K562 (cell line): ENCODE measurements at regions not wholly inside any gene's neighbourhood (a gene's known extent, or its start where the extent isn't known, plus 50 kb on each side); places are given as distances from the start of the nearest gene placed in this dataset.

Experiments
- ATAC-seq: fragments of 200-7000 bp; cut with Tn5 transposase; 3 replicates; pipeline ENCODE4 v1.9.1; 2020; ENCODE audit warnings: moderate library complexity
- BruUV-seq: library from RNA; stranded (reverse); fragments of 400-500 nt; replicated peaks from 2 replicates; lab custom pipeline; 2021; lab: Mats Ljungman, UMichigan
- CTCF ChIA-PET: fragments of 300-600 bp; formaldehyde crosslinking; extraction: SDS; loops from one replicate; lab custom pipeline; 2021; ENCODE audit warnings: low intra/inter-chr PET ratio; lab: Yijun Ruan, JAX
- POLR2A ChIA-PET: fragments of 300-600, 350-650 bp; sonication (Branson Sonifier 250); formaldehyde crosslinking; extraction: SDS; loops from one replicate; lab custom pipeline; 2021; ENCODE audit warnings: antibody characterized with exemption, inconsistent platforms; lab: Yijun Ruan, JAX
- DNase-seq, 4 experiments: peaks; one replicate each; pipeline versions ENCODE4 v3.0.0 to v3.0.0-alpha.2; 2011 to 2018; ENCODE audit warnings: low spot score in 3 of 4, mixed read lengths in 3 of 4; ENCODE audit errors: extremely low read depth in 1 of 4
- FAIRE-seq: peaks from 2 replicates; lab custom pipeline; 2011; peaks lifted over from hg19 to GRCh38; lab: Jason Lieb, UNC
- H2AFZ ChIP-seq: 2 replicates; pipeline ENCODE4 v1.6.0; 2011; ENCODE audit warnings: low read depth, low read length, control low read depth, inconsistent platforms
- H3K27ac ChIP-seq: fragments of 200-600 bp; 3 replicates; pipeline ENCODE4 v1.8.0; 2011; ENCODE audit warnings: low read depth, mild to moderate bottlenecking, control low read depth, inconsistent platforms, low read length, moderate library complexity, mixed read lengths; ENCODE audit errors: extremely low read depth
- H3K27me3 ChIP-seq, 2 experiments: fragments of 300-600 bp in 1 of 2; 2 replicates in 1 of 2; 3 replicates in 1 of 2; pipeline versions ENCODE4 v1.6.0 to v1.8.0; 2011; ENCODE audit warnings: inconsistent platforms in 2 of 2, low read length in 2 of 2, mild to moderate bottlenecking in 1 of 2, mixed read lengths in 1 of 2, moderate library complexity in 1 of 2; ENCODE audit not compliant: control insufficient read depth in 2 of 2, insufficient read depth in 2 of 2
- H3K36me3 ChIP-seq: fragments of 300-600 bp; 3 replicates; pipeline ENCODE4 v1.8.0; 2011; ENCODE audit warnings: mild to moderate bottlenecking, low read length, inconsistent platforms; ENCODE audit not compliant: control insufficient read depth, insufficient read depth
- H3K4me1 ChIP-seq, 2 experiments: fragments of 200-600 bp in 1 of 2; replicated peaks in 1 of 2; 2 replicates in 1 of 2; 3 replicates in 1 of 2; pipeline versions ENCODE4 v1.5.1 to v1.8.0; 2011; ENCODE audit warnings: inconsistent platforms in 2 of 2, low read length in 2 of 2, mild to moderate bottlenecking in 1 of 2, mixed read lengths in 1 of 2, moderate library complexity in 1 of 2; ENCODE audit not compliant: control insufficient read depth in 2 of 2, insufficient read depth in 2 of 2
- H3K4me2 ChIP-seq: 2 replicates; pipeline ENCODE4 v1.6.1; 2011; ENCODE audit warnings: low read length, control low read depth, inconsistent platforms, mixed read lengths; ENCODE audit not compliant: insufficient read depth
- H3K4me3 ChIP-seq: fragments of 200-600 bp; sonication (generic), shearing (Covaris generic); 2 replicates; pipeline ENCODE4 v1.5.1; 2016; ENCODE audit warnings: control low read depth, inconsistent platforms
- H3K79me2 ChIP-seq: fragments of 200-600 bp; 3 replicates; pipeline ENCODE4 v1.8.0; 2011; ENCODE audit warnings: low read length, inconsistent platforms; ENCODE audit not compliant: control insufficient read depth, insufficient read depth
- H3K9ac ChIP-seq, 2 experiments: 2 replicates each; pipeline versions ENCODE4 v1.6.0 to v1.6.1; 2011; ENCODE audit warnings: low read depth in 2 of 2, low read length in 2 of 2, control low read depth in 1 of 2, inconsistent platforms in 1 of 2, mild to moderate bottlenecking in 1 of 2, mixed read lengths in 1 of 2; ENCODE audit not compliant: insufficient read depth in 1 of 2
- H3K9me1 ChIP-seq: one replicate; pipeline ENCODE4 v1.6.0; 2011; ENCODE audit warnings: inconsistent platforms, mild to moderate bottlenecking, low read length, moderate library complexity; ENCODE audit not compliant: control insufficient read depth, insufficient read depth
- H3K9me3 ChIP-seq: replicated peaks from 2 replicates; pipeline ENCODE4 v1.5.1; 2011; ENCODE audit warnings: low read depth, low read length, inconsistent platforms; ENCODE audit not compliant: control insufficient read depth, insufficient read depth
- H4K20me1 ChIP-seq: replicated peaks from 2 replicates; pipeline ENCODE4 v1.6.1; 2011; ENCODE audit warnings: low read length, inconsistent platforms, mixed read lengths; ENCODE audit not compliant: control insufficient read depth, insufficient read depth
- CCAR2 ChIP-seq: fragments of 200-400 bp; formaldehyde crosslinking; IDR thresholded peaks from 2 replicates; pipeline ENCODE4 v1.6.1; 2017; ENCODE audit warnings: mild to moderate bottlenecking, low read depth, low read length
- CREM ChIP-seq: IDR thresholded peaks from 2 replicates; pipeline ENCODE4 v1.6.1; 2014; ENCODE audit warnings: antibody characterized with exemption, low read depth
- DNMT1 ChIP-seq: fragments of 450-650 bp; IDR thresholded peaks from 2 replicates; pipeline ENCODE4 v1.6.1; 2016; ENCODE audit warnings: antibody characterized with exemption, mild to moderate bottlenecking
- GMEB1 ChIP-seq: fragments of 250-450 bp; sonication (Bioruptor Pico); IDR thresholded peaks from 2 replicates; pipeline ENCODE4 v1.4.0; 2020; ENCODE audit warnings: mild to moderate bottlenecking
- KHSRP ChIP-seq: fragments of 450-650 bp; IDR thresholded peaks from 2 replicates; pipeline ENCODE4 v1.6.1; 2017
- POLR3A ChIP-seq: IDR thresholded peaks from 2 replicates; pipeline ENCODE4 v1.6.1; 2011; ENCODE audit warnings: borderline replicate concordance, mild to moderate bottlenecking, moderate library complexity; ENCODE audit not compliant: insufficient read length, insufficient read depth; ENCODE audit errors: extremely low read depth
- RBBP5 ChIP-seq: fragments of 200-600 bp; sonication (generic); IDR thresholded peaks from 2 replicates; pipeline ENCODE4 v1.6.1; 2012; ENCODE audit warnings: borderline replicate concordance, mild to moderate bottlenecking, low read length, control low read depth, inconsistent platforms; ENCODE audit not compliant: insufficient read depth, poor library complexity, severe bottlenecking
- RFX5 ChIP-seq: IDR thresholded peaks from 2 replicates; pipeline ENCODE4 v1.6.1; 2011; ENCODE audit warnings: low read depth, mild to moderate bottlenecking, improper control_type of control experiment, low read length
- TCFL5 ChIP-seq: fragments of 250-450 bp; sonication (Bioruptor Pico); conservative IDR thresholded peaks from 2 replicates; pipeline ENCODE4 v1.6.1; 2021; ENCODE audit warnings: mild to moderate bottlenecking, moderate library complexity, matching md5 sums
- TOE1 ChIP-seq, 2 experiments: fragments of 450-650 bp in 1 of 2; sonication (generic) in 1 of 2; formaldehyde crosslinking in 1 of 2; IDR thresholded peaks; 2 replicates each; pipeline versions ENCODE4 v1.7.1 to v1.8.0; 2016 to 2022; ENCODE audit warnings: borderline replicate concordance in 2 of 2, mild to moderate bottlenecking in 2 of 2, antibody characterized with exemption in 1 of 2, inconsistent platforms in 1 of 2, low read depth in 1 of 2, missing genetic modification reagents in 1 of 2, moderate library complexity in 1 of 2
- ZC3H11A ChIP-seq: IDR thresholded peaks from 2 replicates; pipeline ENCODE4 v1.6.1; 2012; ENCODE audit warnings: low read depth, low read length, improper control_type of control experiment
- ZNF165 ChIP-seq: fragments of 250-450 bp; sonication (Bioruptor Pico); IDR thresholded peaks from 2 replicates; pipeline ENCODE4 v1.4.0; 2020; ENCODE audit warnings: borderline replicate concordance
- ZNF280B ChIP-seq: fragments of 250-450 bp; sonication (Bioruptor Pico); IDR thresholded peaks from 2 replicates; pipeline ENCODE4 v1.5.1; 2021; ENCODE audit warnings: mild to moderate bottlenecking
- ZNF696 ChIP-seq: fragments of 250-450 bp; sonication (Bioruptor Pico); conservative IDR thresholded peaks from 2 replicates; pipeline ENCODE4 v1.4.0; 2020; ENCODE audit warnings: mild to moderate bottlenecking, moderate library complexity
- ZNF717 ChIP-seq: fragments of 250-450 bp; sonication (Bioruptor Pico); IDR thresholded peaks from 2 replicates; pipeline ENCODE4 v1.5.0; 2021
- in situ Hi-C: fragments of 300-500 bp; cut with MboI; formaldehyde crosslinking; loops from 4 replicates; pipeline ENCODE4 v1.15.0; 2018; ENCODE audit warnings: inconsistent platforms, mixed read lengths
- intact Hi-C: fragments of 100-400 bp; cut with micrococcal nuclease; formaldehyde crosslinking; loops from 2 replicates; pipeline ENCODE4 v1.14.2; 2022

GRCh38 chr1:56036479-56036878 is 542.9 kb downstream of the PLPP3 start:
- no peak overlapping the region for H3K4me2 ChIP-seq
- no peak for TF ChIP-seq ZNF165 (CRISPR knock-in tag)
- no peak for TF ChIP-seq GMEB1 (CRISPR knock-in tag)
- TF ChIP-seq TCFL5 (CRISPR knock-in tag): no peak
- TF ChIP-seq TOE1 (IDR thresholded peaks at IDR 0.05; ENCODE audit: borderline replicate concordance): no peak
- TF ChIP-seq TOE1 (CRISPR knock-in tag; IDR thresholded peaks at IDR 0.05; ENCODE audit: borderline replicate concordance, low read depth): no peak
- no peak for TF ChIP-seq RFX5
- no peak for TF ChIP-seq POLR3A
- TF ChIP-seq ZNF696: no peak
- no peak for TF ChIP-seq CCAR2
- no peak for TF ChIP-seq KHSRP
- no peak for TF ChIP-seq ZNF280B (CRISPR knock-in tag)
- no peak for TF ChIP-seq ZC3H11A
- TF ChIP-seq RBBP5: no peak
- no peak for TF ChIP-seq ZNF717 (CRISPR knock-in tag)
- TF ChIP-seq CREM: no peak
- no peak for TF ChIP-seq DNMT1
- H4K20me1 ChIP-seq: no peaks in the 10 kb centered on the region
- ChIA-PET CTCF (no interaction called here), POLR2A (no interaction called here)
- in situ Hi-C loops: no loop called here
- ATAC-seq (no peak), DNase-seq (no peak), FAIRE-seq (no peak)
- H3K9me3 ChIP-seq: no peaks in the 10 kb centered on the region
- H3K9me1 ChIP-seq: no peaks in the 10 kb centered on the region
- no peaks in the 10 kb centered on the region for H3K27me3 ChIP-seq
- H3K79me2 ChIP-seq: no peaks in the 10 kb centered on the region
- intact Hi-C loops: no loop called here
- no peak overlapping the region for H2AFZ ChIP-seq
- no peak overlapping the region for H3K9ac ChIP-seq
- H3K4me3 ChIP-seq: no peak overlapping the region
- no peak overlapping the region for H3K27ac ChIP-seq
- no peaks in the 10 kb centered on the region for H3K4me1 ChIP-seq
- no peaks in the 10 kb centered on the region for H3K36me3 ChIP-seq
- BruUV-seq: no TSS peak
